OCI-LY7 (cell line): ENCODE measurements at regions not wholly inside any gene's neighbourhood (a gene's known extent, or its start where the extent isn't known, plus 50 kb on each side); places are given as distances from the start of the nearest gene placed in this dataset.

Source experiments
- CTCF ChIP-seq: fragments of 200-600 bp; sonication (generic); conservative IDR thresholded peaks from 2 replicates; pipeline ENCODE4 v1.5.1; 2014; ENCODE audit warnings: mild to moderate bottlenecking, antibody characterized with exemption, low read length, moderate library complexity, mixed read lengths
- EZH2phosphoT487 ChIP-seq: fragments of 200-600 bp; sonication (generic); IDR thresholded peaks from 2 replicates; pipeline ENCODE4 v1.6.1; 2018; ENCODE audit warnings: low read depth, borderline replicate concordance, mild to moderate bottlenecking, mixed run types, antibody characterized with exemption, low read length, moderate library complexity, mixed read lengths

GRCh38 chr16:64841071-64841470, 280.8 kb downstream of the CDH11 start:
- TF ChIP-seq CTCF (no peak), EZH2phosphoT487 (no peak)
